Fibroblast of mammary gland (primary cell): ENCODE measurements at regions not wholly inside any gene's neighbourhood (a gene's known extent, or its start where the extent isn't known, plus 50 kb on each side); places are given as distances from the start of the nearest gene placed in this dataset.
"Not testable (repeated sequence)": the region's sequence is repeated elsewhere in the genome, so short reads cannot be mapped to it uniquely, and the experiment has no call there.

ENCODE experiments used
- DNase-seq: peaks from one replicate; pipeline ENCODE4 v3.0.0-alpha.2; 2010; ENCODE audit warnings: low read depth
- H3K4me3 ChIP-seq: 2 replicates; pipeline ENCODE4 v1.5.1; 2011; ENCODE audit warnings: low read depth, mild to moderate bottlenecking, low read length, moderate library complexity; ENCODE audit not compliant: control insufficient read depth
- TF ChIP-seq, protein P1 (sequence below): conservative IDR thresholded peaks from 2 replicates; pipeline ENCODE4 v1.5.1; 2011; ENCODE audit warnings: low read depth, low read length, inconsistent platforms; ENCODE audit not compliant: control insufficient read depth, insufficient read depth

DNA sequence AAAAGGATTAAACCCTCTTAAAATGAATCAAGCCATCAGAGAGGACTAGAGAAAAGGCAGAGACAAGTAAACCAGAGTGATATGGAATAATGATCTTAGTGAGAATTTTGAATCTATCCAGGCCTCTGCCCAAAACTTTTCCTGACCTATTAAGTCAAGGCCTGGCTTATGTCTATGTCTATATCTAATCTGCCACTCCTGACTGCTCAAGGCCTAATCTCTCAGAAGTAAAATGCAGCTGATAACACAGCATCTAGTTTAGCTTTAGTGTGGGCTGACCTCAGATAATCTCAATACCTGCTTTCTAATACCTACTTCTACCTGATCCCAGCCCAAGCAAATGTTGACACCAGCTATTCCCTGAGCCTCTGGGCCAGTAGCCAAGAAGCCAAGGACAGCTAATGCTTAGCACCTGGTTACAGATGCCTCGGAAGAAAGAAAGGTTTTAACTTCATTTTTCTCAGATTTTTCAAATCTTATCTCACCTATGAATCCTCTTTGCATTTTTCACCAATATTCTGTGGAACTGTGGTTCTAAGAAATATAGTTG, 1472.5 kb upstream of the SEL1L start:
- DNase-seq, result no peak
- no peak overlapping the region for H3K4me3 ChIP-seq
- TF ChIP-seq, protein P1, sequence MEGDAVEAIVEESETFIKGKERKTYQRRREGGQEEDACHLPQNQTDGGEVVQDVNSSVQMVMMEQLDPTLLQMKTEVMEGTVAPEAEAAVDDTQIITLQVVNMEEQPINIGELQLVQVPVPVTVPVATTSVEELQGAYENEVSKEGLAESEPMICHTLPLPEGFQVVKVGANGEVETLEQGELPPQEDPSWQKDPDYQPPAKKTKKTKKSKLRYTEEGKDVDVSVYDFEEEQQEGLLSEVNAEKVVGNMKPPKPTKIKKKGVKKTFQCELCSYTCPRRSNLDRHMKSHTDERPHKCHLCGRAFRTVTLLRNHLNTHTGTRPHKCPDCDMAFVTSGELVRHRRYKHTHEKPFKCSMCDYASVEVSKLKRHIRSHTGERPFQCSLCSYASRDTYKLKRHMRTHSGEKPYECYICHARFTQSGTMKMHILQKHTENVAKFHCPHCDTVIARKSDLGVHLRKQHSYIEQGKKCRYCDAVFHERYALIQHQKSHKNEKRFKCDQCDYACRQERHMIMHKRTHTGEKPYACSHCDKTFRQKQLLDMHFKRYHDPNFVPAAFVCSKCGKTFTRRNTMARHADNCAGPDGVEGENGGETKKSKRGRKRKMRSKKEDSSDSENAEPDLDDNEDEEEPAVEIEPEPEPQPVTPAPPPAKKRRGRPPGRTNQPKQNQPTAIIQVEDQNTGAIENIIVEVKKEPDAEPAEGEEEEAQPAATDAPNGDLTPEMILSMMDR, result no peak

DNA sequence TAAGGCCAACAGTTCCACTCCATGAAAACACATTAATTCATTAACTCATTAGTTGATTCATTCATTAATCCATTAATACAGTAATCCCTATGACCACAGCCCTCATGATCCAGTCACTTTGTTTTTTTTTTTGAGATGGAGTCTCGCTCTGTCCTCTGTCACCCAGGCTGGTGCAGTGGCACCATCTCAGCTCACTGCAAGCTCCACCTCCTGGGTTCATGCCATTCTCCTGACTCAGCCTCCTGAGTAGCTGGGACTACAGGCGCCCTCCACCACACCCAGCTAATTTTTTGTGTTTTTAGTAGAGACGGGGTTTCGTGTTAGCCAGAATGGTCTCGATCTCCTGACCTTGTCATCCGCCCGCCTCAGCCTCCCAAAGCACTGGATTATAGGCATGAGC, 1473.4 kb upstream of the SEL1L start:
- not testable (repeated sequence) for H3K4me3 ChIP-seq, DNase-seq

- DNase-seq, result no peak
- TF ChIP-seq, protein P1, result no peak
- no peak overlapping the region for H3K4me3 ChIP-seq
Measured at GRCh38 chr14:83007641-83008225, 1474.1 kb upstream of the SEL1L start.

DNA sequence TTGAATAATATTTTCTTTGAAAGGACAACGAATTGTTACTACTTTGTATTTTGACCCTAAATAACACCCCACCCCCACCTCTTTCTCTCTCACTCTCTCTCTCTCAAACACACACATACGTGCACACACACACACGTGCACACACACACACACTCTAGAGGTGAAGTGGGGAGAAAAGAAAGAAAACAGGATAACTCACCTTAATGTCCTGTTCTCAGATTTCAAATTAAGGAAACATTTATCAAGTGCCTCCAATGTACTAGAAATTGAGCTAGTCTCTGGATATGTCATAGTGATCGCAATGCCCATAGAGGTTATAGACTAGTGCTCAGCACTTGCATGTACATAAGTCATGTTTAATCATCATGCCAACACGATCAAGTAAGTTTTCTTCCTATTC, 1483.6 kb upstream of the SEL1L start:
- TF ChIP-seq, protein P1, result no peak
- H3K4me3 ChIP-seq, result no peak overlapping the region
- DNase-seq, result no peak

GRCh38 chr14:83019744-83020414, 1486.2 kb upstream of the SEL1L start:
- no peak overlapping the region for H3K4me3 ChIP-seq
- DNase-seq, result no peak
- TF ChIP-seq, protein P1, result no peak

- no peak overlapping the region for H3K4me3 ChIP-seq
- TF ChIP-seq, protein P1, result no peak
- DNase-seq, result no peak
Measured at GRCh38 chr14:83021323-83021722, 1487.7 kb upstream of the SEL1L start.

DNA sequence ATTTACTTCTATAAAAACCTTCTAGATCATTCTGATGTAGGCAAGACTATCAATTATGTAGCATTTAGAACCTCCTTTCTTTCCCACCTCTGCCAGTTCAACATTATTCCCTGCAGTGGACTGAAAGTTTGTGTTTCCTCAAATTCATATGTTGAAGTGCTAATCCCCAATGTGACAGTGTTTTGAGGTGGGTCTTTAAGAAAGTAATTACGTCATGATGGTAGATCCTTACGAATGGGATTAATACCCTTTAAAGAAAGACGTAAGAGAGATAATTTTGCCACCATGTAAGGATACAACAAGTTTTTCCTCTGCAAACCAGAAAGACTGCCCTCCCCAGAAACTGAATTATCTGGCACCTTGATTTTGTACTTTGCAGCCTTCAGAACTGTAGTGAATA, 1489.7 kb upstream of the SEL1L start:
- no peak overlapping the region for H3K4me3 ChIP-seq
- TF ChIP-seq, protein P1, result no peak
- DNase-seq, result no peak
